ENCODE measurements at regions not wholly inside any gene's neighbourhood (a gene's known extent, or its start where the extent isn't known, plus 50 kb on each side); places are given as distances from the start of the nearest gene placed in this dataset.

DNA sequence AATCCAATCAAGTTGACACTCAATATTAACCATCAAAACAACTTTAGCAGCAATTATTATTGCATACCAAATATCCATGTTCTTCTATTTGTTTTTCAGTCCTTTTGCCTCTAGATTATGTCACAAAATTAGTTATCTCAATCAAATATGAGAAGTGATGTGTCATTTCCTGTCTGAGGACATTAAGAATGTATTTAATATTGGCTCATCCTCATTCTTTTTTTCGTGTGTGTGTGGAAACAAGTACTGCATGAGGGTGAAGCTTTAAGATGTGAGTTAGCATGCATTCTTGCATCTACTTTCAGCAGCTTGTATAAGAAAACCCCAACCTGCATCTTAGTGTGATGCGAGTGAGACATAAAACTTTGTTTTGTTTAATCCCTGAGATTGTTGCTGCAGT lies 301.4 kb downstream of the GRIA2 start:
- TF ChIP-seq, protein P1, sequence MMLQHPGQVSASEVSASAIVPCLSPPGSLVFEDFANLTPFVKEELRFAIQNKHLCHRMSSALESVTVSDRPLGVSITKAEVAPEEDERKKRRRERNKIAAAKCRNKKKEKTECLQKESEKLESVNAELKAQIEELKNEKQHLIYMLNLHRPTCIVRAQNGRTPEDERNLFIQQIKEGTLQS (IDR thresholded peaks at IDR 0.05) = no peak
- TF ChIP-seq, protein P2, sequence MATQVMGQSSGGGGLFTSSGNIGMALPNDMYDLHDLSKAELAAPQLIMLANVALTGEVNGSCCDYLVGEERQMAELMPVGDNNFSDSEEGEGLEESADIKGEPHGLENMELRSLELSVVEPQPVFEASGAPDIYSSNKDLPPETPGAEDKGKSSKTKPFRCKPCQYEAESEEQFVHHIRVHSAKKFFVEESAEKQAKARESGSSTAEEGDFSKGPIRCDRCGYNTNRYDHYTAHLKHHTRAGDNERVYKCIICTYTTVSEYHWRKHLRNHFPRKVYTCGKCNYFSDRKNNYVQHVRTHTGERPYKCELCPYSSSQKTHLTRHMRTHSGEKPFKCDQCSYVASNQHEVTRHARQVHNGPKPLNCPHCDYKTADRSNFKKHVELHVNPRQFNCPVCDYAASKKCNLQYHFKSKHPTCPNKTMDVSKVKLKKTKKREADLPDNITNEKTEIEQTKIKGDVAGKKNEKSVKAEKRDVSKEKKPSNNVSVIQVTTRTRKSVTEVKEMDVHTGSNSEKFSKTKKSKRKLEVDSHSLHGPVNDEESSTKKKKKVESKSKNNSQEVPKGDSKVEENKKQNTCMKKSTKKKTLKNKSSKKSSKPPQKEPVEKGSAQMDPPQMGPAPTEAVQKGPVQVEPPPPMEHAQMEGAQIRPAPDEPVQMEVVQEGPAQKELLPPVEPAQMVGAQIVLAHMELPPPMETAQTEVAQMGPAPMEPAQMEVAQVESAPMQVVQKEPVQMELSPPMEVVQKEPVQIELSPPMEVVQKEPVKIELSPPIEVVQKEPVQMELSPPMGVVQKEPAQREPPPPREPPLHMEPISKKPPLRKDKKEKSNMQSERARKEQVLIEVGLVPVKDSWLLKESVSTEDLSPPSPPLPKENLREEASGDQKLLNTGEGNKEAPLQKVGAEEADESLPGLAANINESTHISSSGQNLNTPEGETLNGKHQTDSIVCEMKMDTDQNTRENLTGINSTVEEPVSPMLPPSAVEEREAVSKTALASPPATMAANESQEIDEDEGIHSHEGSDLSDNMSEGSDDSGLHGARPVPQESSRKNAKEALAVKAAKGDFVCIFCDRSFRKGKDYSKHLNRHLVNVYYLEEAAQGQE (IDR thresholded peaks at IDR 0.05) = no peak
- TF ChIP-seq HNF4G (IDR thresholded peaks at IDR 0.05) (no peak), NR2F2 (IDR thresholded peaks at IDR 0.05) (no peak), YY1 (IDR thresholded peaks at IDR 0.05) (no peak), EGR1 (IDR thresholded peaks at IDR 0.05; ENCODE audit: low read depth in 2 of 2) (no peak)
- no peak for DNase-seq (ENCODE audit: low spot score)
- Histone ChIP-seq H3K4me1 (ENCODE audit: control insufficient read depth in 4 of 4, insufficient read depth in 4 of 4, low read length in 3 of 4) (no peaks in the 10 kb centered on the region), H3K9me3 (ENCODE audit: control insufficient read depth in 4 of 4, low read length in 3 of 4) (no peaks in the 10 kb centered on the region), H3K9ac (ENCODE audit: low read depth in 1 of 2, low read length in 2 of 2) (no peak overlapping the region), H3K4me3 (ENCODE audit: low read depth in 1 of 3, low read length in 3 of 3) (no peak overlapping the region), H3K27ac (ENCODE audit: low read depth in 1 of 2, low read length in 2 of 2) (no peak overlapping the region), H3K27me3 (ENCODE audit: control insufficient read depth in 4 of 4, insufficient read depth in 4 of 4, low read length in 3 of 4) (no peaks in the 10 kb centered on the region), H3K36me3 (ENCODE audit: control insufficient read depth in 4 of 4, insufficient read depth in 3 of 4, low read depth in 1 of 4, low read length in 3 of 4) (no peaks in the 10 kb centered on the region)
- WGBS = 55% methylated on average over 2 of the region's 2 CpGs

DNA sequence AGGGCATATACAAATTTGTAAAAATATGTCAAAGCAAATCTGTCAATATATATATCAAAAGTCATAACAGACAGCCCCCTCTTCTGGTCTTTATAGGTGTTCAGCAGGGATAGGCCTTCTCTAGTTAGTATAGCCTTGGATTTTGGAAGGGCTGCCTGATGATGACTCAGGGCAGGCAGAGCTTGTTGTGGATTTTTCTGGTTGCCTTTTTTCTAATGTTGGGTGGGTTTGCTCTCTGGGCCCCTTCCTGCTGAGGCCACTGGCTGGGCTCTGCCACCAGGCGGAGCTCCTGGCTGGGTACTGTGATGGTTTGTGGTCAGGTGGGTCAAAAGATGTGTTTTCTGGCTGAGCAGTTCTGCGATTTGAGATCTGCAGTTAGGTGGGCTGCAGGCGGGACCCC lies 294.2 kb downstream of the GRIA2 start:
- TF ChIP-seq RAD21 (IDR thresholded peaks at IDR 0.05) (peak in 1 of 2 donors; percentile 38), SP1 (IDR thresholded peaks at IDR 0.05) (no peak)
- Histone ChIP-seq H3K36me3 (ENCODE audit: control insufficient read depth in 4 of 4, insufficient read depth in 3 of 4, low read depth in 1 of 4, low read length in 3 of 4) (no peaks in the 10 kb centered on the region), H3K27me3 (ENCODE audit: control insufficient read depth in 4 of 4, insufficient read depth in 4 of 4, low read length in 3 of 4) (peaks cover 0 to 6% (median 0%) of the 10 kb centered on the region in 4 donors), H3K4me3 (ENCODE audit: low read depth in 1 of 3, low read length in 3 of 3) (no peak overlapping the region), H3K4me1 (ENCODE audit: control insufficient read depth in 4 of 4, insufficient read depth in 4 of 4, low read length in 3 of 4) (no peaks in the 10 kb centered on the region), H3K9ac (ENCODE audit: low read depth in 1 of 2, low read length in 2 of 2) (no peak overlapping the region), H3K9me3 (ENCODE audit: control insufficient read depth in 4 of 4, low read length in 3 of 4) (no peaks in the 10 kb centered on the region), H3K27ac (ENCODE audit: low read depth in 1 of 2, low read length in 2 of 2) (no peak overlapping the region)
- WGBS = 65% methylated on average over 3 of the region's 3 CpGs
- no peak for DNase-seq (ENCODE audit: low spot score)

DNA sequence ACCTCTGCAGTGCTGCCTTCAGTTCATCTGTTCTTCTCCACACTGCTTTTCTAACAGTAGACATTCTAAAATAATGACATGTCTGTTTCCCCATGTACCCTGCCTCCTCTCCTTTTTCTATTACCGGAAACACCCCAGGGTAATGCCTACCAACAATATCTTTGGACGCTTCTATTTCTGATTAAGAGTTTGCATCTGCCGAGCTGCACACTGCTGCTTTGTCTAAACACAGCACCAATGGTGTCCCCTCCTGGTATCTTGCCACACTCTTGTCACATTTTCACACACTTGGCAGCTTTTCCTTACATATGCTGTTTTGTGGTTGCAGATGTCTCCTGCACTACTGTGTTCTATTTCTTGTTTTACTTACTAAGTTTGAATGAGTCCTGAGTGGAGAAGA lies 288.8 kb downstream of the GRIA2 start:
- WGBS = 65% methylated on average over 3 of the region's 3 CpGs
- TF ChIP-seq GABPA (IDR thresholded peaks at IDR 0.05 in 1 of 2, conservative IDR thresholded peaks at IDR 0.05 in 1 of 2) (no peak), RAD21 (IDR thresholded peaks at IDR 0.05) (no peak), HNF4G (IDR thresholded peaks at IDR 0.05) (no peak), YY1 (IDR thresholded peaks at IDR 0.05) (no peak), TAF1 (conservative IDR thresholded peaks at IDR 0.05) (no peak), EGR1 (IDR thresholded peaks at IDR 0.05; ENCODE audit: low read depth in 2 of 2) (no peak), SP1 (IDR thresholded peaks at IDR 0.05) (no peak), NR2F2 (IDR thresholded peaks at IDR 0.05) (no peak)
- TF ChIP-seq, protein P2 (IDR thresholded peaks at IDR 0.05) = no peak
- TF ChIP-seq, protein P1 (IDR thresholded peaks at IDR 0.05) = no peak
- TF ChIP-seq, protein P3, sequence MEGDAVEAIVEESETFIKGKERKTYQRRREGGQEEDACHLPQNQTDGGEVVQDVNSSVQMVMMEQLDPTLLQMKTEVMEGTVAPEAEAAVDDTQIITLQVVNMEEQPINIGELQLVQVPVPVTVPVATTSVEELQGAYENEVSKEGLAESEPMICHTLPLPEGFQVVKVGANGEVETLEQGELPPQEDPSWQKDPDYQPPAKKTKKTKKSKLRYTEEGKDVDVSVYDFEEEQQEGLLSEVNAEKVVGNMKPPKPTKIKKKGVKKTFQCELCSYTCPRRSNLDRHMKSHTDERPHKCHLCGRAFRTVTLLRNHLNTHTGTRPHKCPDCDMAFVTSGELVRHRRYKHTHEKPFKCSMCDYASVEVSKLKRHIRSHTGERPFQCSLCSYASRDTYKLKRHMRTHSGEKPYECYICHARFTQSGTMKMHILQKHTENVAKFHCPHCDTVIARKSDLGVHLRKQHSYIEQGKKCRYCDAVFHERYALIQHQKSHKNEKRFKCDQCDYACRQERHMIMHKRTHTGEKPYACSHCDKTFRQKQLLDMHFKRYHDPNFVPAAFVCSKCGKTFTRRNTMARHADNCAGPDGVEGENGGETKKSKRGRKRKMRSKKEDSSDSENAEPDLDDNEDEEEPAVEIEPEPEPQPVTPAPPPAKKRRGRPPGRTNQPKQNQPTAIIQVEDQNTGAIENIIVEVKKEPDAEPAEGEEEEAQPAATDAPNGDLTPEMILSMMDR (IDR thresholded peaks at IDR 0.05; ENCODE audit: low read depth, low read length, missing input control) = no peak
- TF ChIP-seq, protein P4, sequence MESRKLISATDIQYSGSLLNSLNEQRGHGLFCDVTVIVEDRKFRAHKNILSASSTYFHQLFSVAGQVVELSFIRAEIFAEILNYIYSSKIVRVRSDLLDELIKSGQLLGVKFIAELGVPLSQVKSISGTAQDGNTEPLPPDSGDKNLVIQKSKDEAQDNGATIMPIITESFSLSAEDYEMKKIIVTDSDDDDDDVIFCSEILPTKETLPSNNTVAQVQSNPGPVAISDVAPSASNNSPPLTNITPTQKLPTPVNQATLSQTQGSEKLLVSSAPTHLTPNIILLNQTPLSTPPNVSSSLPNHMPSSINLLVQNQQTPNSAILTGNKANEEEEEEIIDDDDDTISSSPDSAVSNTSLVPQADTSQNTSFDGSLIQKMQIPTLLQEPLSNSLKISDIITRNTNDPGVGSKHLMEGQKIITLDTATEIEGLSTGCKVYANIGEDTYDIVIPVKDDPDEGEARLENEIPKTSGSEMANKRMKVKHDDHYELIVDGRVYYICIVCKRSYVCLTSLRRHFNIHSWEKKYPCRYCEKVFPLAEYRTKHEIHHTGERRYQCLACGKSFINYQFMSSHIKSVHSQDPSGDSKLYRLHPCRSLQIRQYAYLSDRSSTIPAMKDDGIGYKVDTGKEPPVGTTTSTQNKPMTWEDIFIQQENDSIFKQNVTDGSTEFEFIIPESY (IDR thresholded peaks at IDR 0.05) = no peak
- TF ChIP-seq, protein P5, sequence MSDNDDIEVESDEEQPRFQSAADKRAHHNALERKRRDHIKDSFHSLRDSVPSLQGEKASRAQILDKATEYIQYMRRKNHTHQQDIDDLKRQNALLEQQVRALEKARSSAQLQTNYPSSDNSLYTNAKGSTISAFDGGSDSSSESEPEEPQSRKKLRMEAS (IDR thresholded peaks at IDR 0.05) = no peak
- H3K36me3 ChIP-seq (ENCODE audit: control insufficient read depth in 4 of 4, insufficient read depth in 3 of 4, low read depth in 1 of 4, low read length in 3 of 4) = no peaks in the 10 kb centered on the region
- H3K9ac ChIP-seq (ENCODE audit: low read depth in 1 of 2, low read length in 2 of 2) = no peak overlapping the region
- no peak overlapping the region for H3K4me3 ChIP-seq (ENCODE audit: low read depth in 1 of 3, low read length in 3 of 3)
- no peaks in the 10 kb centered on the region for H3K4me1 ChIP-seq (ENCODE audit: control insufficient read depth in 4 of 4, insufficient read depth in 4 of 4, low read length in 3 of 4)
- no peak overlapping the region for H3K27ac ChIP-seq (ENCODE audit: low read depth in 1 of 2, low read length in 2 of 2)
- DNase-seq (ENCODE audit: low spot score) = no peak
- no peaks in the 10 kb centered on the region for H3K27me3 ChIP-seq (ENCODE audit: control insufficient read depth in 4 of 4, insufficient read depth in 4 of 4, low read length in 3 of 4)
- no peaks in the 10 kb centered on the region for H3K9me3 ChIP-seq (ENCODE audit: control insufficient read depth in 4 of 4, low read length in 3 of 4)
